Activated T-helper 1 cell treated with anti-CD3 and anti-CD28 coated beads, Interleukin-2, amount 50 U/mL, for 16 hours (primary cell): ENCODE measurements at regions not wholly inside any gene's neighbourhood (a gene's known extent, or its start where the extent isn't known, plus 50 kb on each side); places are given as distances from the start of the nearest gene placed in this dataset.
"Not testable (repeated sequence)": the region's sequence is repeated elsewhere in the genome, so short reads cannot be mapped to it uniquely, and the experiment has no call there.

Experiments used
- DNase-seq, 2 donors: peaks; one replicate each; pipeline ENCODE4 v3.0.0-alpha.2; 2020; ENCODE audit warnings: low read depth in 1 of 2, low spot score in 1 of 2

GRCh38 chr14:38046160-38046559 is 161.5 kb upstream of the SSTR1 start:
- DNase-seq = no peak

- DNase-seq = no peak
Observed at GRCh38 chr14:38047195-38047902, 160.4 kb upstream of the SSTR1 start.

GRCh38 chr14:38053666-38054065 is 154.0 kb upstream of the SSTR1 start:
- DNase-seq = no peak

- DNase-seq = no peak
Observed at GRCh38 chr14:38056270-38056669, 151.4 kb upstream of the SSTR1 start.

- DNase-seq = not testable (repeated sequence)
Observed at GRCh38 chr14:38062223-38062622, 145.5 kb upstream of the SSTR1 start.

GRCh38 chr14:38063711-38064320 is 143.9 kb upstream of the SSTR1 start:
- DNase-seq = no peak

- DNase-seq = peak; percentile 8 to 47
Observed at GRCh38 chr14:38065106-38065762, 142.5 kb upstream of the SSTR1 start.

GRCh38 chr14:38070061-38070588 is 137.6 kb upstream of the SSTR1 start:
- DNase-seq = no peak

- DNase-seq = no peak
Observed at GRCh38 chr14:38073641-38074040, 134.1 kb upstream of the SSTR1 start.

GRCh38 chr14:38074081-38074480 is 133.6 kb upstream of the SSTR1 start:
- DNase-seq = no peak

- DNase-seq = no peak
Observed at GRCh38 chr14:38074754-38075153, 132.9 kb upstream of the SSTR1 start.

GRCh38 chr14:38078393-38078792 is 129.3 kb upstream of the SSTR1 start:
- peak in 1 of 2 donors; percentile 13 for DNase-seq

GRCh38 chr14:38079268-38079667 is 128.4 kb upstream of the SSTR1 start:
- DNase-seq = no peak

- DNase-seq = no peak
Observed at GRCh38 chr14:38079886-38080285, 127.8 kb upstream of the SSTR1 start.

GRCh38 chr14:38080696-38081095 is 127.0 kb upstream of the SSTR1 start:
- DNase-seq = no peak

GRCh38 chr14:38083039-38083438 is 124.7 kb upstream of the SSTR1 start:
- no peak for DNase-seq

GRCh38 chr14:38089123-38089522 is 118.6 kb upstream of the SSTR1 start:
- no peak for DNase-seq

- no peak for DNase-seq
Observed at GRCh38 chr14:38090506-38090905, 117.2 kb upstream of the SSTR1 start.

GRCh38 chr14:38098074-38098836 is 109.4 kb upstream of the SSTR1 start:
- DNase-seq = no peak

GRCh38 chr14:38101679-38102078 is 106.0 kb upstream of the SSTR1 start:
- DNase-seq = no peak

GRCh38 chr14:38103542-38104225 is 104.0 kb upstream of the SSTR1 start:
- no peak for DNase-seq
